Hepatic stellate cell (primary cell): ENCODE measurements at regions not wholly inside any gene's neighbourhood (a gene's known extent, or its start where the extent isn't known, plus 50 kb on each side); places are given as distances from the start of the nearest gene placed in this dataset.
"Not testable (repeated sequence)": the region's sequence is repeated elsewhere in the genome, so short reads cannot be mapped to it uniquely, and the experiment has no call there.

Experiments
- DNase-seq: peaks from one replicate; pipeline ENCODE4 v3.0.0; 2011; ENCODE audit warnings: low spot score

DNA sequence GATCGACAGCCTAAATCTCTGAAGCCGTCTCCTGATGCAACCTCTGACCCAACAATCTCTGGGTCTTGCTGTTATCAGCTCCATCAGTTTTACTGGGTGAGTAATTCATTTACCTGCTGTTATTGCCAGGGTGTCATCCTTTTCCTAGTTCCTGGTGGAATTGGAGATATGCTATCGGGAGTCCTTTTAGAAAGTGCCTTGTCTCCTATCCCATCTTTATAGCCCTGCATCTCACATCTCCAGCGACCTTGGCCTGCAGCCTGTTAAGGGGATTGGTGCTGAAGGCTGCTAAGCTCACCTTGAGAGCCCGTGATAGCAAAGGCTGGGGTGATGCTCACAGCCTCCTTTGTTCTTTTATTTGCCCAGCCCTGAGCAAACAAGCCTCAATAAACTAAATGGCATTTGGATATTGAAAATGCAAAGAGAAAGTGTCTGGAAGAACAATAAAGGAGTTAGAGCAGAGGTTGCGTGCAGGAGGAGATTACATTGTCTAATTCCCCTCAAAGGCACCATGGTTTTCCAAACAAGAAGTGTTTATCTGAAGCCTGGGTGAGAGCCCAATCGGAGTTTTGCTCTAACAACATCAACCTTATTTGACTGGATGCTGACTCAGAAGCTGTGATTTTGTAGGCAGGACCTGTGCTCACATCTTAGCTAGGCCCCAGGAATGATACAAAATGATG, 101.8 kb downstream of the RPLP1 start:
- no peak for DNase-seq

DNA sequence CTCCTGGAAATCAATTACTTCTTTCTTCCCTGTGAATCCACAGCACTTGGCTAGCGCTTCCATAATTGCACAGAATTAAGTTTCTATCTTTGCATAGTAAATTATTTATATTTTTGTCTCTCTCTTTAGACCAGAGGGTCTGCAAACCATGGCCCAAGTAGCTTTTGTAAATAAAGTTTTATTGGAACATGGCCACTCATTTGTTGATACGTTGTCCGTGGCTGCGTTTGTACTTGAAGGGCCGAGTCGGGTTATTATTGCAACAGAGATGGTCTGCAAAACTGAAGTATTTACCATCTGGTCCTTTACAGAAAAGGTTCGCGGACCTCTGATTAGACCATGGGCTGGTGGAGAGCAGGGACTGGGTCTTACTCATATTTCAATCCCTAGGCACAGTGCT, 102.5 kb downstream of the RPLP1 start:
- DNase-seq: no peak

DNA sequence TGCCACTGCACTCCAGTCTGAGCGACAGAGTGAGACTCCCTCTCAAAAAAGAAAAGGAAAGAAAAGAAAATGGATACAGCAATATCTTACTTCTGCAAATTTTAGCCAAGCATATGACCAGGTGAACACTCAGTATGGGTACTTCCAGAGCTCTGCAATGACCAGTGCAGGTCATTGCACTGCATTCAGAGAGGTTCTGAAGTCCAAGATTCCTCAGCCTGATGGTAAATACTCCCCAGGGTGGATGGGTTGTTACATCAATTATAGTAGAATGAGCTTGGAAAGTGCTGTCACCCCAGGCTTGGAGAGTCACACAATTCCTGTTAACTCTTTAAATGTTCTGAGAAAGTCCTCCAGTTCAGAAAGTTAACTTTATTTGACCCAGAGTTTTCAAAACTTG, 103.7 kb downstream of the RPLP1 start:
- no peak for DNase-seq

DNA sequence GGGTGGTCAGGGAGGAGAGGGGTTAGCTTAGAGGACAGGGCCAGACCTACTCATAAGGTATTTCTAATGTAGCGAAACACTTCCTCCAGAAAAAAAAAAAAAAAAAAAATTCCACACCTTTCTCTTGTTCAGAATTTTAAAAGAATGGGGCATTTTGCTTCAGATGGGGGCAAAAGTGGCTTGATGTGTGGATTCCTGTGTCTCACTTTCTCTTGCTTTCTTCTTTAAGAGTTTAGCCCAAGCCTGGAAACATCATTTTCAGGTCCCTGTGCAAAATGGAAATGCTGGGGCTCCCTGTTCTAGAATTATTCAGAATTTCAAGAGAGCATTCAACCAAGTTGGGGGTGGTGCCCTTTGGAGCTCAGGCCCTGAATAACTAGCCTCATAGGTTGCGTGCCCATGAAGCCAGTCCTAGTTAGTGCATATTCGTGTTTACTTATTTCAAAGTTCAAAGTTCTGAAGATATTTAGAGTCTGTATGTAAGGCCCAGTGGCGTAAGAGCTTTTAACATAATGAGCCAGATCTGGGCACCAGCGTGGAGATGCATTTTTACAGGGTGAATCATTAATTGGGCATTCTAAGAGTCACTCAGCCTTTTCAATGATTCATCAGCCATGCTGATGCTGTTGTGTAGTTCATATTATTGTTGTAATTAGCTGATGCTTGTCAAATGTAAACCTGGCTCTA, 104.5 kb downstream of the RPLP1 start:
- DNase-seq: peak; percentile 68

DNA sequence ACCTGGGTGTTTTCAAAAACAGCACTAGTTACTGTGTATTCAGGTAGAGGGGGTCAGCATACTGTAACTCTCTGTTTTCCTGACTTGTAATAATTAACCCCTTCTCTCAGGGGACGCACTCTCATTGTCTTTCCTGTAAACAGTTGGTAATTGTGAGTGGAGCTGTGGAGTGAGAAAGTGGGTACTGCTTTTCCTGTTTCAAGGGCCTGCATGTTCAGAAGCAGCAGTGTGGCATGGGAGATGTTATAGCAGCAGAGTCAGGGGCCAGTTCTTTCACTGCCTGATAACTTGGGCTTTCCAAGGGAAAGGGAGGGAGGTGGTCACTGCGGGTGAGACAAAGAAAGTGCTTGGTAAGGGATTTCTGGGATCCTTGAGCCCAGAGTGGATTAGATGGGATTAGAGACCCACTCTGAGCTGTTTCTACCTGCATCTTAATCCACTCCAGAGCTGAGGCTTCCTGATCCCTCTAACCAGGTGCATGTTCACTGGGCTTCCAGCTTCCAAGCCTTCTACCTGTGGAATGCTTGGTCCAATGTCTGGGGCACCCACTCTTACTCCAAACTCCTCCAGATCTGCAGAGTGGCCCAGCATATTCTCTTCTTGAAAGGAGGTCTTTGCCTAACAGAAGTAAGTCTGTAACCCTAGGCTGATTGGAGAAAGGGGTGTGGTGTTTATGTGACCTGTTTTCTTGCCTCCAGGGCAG, 105.2 kb downstream of the RPLP1 start:
- no peak for DNase-seq

DNA sequence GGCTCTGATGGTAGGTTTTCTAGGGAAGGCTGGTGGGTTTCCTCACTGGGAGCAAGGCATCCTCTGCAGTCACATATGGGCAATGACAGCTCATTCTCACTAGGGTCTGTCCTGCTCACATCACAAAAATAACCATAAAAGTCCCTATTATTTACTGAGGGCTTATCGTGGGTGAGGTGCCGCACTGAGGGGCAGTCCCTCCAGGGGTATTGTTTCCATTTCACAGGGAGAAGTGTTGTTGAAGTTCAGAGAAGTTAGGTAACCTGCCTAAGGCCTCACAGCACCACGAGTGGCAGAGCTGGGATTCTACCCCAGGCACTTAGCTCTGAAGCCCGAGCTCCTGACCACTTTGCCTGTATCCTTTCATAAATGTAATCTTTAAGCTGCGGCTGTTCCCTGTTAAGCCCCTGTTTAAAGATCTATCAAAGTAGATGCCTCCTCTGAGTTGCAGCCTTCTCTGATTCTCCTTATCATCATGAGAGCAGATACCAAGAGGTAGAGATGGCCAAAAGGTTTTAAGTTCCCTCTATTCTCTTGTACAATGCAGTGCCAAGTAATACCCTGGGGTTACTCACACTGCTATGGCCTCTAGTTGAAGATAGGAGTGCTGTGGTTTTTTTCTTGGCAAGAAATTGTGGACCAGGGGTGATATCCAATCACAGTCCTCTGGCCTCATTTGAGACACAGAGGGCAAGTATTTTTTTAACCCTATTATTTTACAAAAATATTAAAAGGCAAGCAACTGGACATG, 107.0 kb downstream of the RPLP1 start:
- DNase-seq: no peak

DNA sequence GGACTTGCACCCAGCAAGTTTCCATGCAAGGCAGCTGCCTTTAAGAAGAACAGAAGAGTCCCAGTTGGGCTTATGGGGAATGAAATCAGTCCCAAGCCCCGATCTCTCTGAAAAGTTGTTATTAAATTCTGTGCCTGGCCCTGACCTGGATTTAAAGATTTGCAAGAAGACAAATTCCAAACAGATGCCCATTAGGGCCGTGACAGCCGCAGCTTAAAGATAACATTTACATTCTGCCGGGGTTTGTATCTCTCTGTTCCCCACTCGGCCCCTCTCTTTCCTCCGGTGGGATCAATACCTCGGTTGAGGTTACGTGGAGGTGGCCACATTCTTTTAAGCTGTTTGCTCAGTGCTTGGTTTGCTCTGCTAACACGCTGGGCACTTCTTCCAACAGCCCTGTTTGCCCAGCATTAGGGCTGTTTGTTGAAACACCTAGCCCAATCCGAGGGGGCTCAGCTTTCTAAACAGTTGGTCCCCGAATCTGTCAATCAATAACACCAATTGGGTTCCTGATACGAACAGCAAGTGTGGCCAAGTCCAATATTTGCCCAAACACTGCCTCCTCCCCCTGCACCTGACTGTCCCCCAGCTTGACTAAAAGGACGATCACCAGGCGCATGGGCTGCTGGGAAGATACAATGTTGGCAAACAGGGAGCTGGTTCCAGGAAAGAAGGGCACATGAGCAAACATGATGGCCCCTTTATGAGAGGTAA, 108.6 kb downstream of the RPLP1 start:
- no peak for DNase-seq

DNA sequence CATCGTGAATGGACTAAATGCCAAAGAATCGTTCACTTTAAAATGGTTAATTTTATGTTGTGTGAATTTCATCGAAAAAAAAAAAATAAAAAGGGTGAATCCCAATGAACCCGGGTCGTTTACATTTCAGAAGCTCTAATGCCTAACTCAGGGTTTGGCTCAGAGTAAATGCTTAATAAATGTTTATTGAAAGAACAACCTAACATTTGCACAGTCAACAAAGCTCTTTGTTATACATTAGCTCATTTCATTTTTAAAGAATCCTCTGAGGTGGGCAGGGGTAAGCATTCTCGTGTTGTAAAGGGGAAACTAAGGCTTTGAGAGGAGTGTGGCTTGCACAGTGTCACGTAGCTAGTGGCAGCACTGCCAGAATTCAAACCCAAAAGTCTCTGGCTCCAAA, 109.5 kb downstream of the RPLP1 start:
- DNase-seq: no peak

DNA sequence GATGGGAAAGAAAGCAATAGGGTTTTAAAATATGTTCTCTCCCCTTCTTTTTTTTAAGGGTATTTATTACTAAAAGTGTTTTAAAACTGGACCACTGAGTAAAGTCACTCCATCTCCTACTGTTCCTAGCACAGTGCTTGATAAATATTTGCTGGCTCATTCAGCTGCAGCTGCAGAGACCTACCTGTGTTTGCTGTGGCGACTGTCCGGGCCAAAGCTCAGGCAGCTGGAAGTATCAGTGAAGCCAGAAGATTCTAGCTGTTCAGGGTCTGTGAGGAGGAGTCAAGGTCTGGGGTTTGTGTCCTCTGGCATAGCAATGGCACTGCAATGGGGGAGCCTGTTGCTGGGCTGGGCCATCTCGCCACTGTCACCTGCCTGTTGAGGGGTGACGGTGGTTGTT, 109.9 kb downstream of the RPLP1 start:
- no peak for DNase-seq

DNA sequence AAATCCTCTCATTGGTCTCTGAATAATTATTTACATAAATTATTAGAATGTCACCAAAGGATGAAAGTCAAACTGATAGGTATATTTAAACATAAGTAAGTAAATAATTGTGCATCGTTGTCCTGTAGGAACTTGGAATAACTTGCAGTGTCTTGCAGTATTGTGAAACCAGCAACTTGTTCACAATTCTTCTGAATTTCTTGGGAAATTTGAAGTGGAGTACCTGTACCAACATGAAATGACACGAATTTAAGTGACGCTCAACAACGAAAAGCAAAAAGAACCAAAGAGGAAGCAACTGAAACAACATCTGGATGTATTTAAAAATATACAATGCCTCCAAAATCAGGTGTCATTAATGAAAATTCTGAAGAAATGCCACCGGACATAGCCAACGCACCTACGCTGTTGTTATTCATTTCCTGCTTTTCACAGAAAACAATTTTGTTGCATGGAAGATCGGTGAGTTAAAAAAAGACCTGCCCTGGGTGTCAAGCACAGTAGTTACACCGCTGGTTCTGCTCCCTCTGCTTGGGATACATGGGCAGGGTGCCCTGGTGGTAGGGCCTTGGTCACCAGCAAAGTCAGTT, 112.5 kb downstream of the RPLP1 start:
- DNase-seq: no peak

DNA sequence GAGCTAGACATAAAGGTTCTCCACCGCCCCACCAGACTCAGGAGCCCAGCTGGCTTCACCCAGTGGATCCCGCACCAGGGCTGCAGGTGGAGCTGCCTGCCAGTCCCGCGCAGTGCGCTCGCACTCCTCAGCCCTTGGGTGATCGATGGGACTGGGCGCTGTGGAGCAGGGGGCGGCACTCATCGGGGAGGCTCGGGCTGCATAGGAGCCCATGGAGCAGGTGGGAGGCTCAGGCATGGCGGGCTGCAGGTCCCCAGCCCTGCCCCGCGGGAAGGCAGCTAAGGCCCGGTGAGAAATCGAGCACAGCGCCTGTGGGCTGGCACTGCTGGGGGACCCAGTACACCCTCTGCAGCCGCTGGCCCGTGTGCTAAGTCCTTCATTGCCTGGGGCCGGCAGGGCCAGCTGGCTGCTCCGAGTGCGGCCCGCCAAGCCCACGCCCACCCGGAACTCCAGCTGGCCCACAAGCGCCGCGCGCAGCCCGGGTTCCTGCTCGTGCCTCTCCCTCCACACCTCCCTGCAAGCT, 114.7 kb downstream of the RPLP1 start:
- DNase-seq: not testable (repeated sequence)

DNA sequence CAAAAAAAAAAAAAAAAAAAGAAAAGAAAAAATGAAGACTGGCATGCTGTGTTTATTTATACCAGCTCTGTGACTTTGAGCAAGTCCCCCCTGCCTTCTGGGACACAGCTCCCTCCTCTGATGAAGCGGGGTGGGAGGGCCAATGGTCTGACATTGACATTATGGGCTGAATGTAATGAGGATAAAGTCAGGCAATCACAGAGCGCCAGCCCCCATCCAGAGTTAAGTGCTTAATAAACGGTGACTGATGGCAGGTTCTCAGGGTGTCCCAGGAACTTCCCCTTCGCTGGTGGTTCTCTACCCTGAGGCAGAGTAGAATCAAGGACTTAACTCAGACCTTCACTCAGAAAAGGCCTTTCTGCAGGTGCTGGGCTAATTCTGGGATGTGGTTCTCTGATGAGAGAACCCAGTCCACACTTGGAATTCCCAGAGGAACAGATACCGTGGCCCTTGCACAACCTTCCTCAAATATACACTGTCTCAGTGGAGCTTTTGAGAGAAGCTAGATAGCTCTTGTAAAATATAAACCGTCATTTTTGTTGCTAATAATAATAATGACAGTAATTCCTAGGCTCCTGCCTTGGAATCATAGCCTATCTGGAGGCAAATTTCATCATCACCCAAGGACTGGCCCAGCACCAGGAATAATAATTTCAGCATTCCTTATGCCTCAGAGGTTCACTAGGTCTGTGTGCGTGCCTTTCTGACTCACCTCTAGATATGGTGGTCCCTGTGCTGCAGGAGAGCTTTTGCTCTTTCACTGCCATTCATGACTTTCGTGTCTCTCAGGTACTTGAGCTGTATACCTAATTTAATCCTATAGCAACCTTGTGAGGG, 115.8 kb downstream of the RPLP1 start:
- DNase-seq: peak; percentile 71

DNA sequence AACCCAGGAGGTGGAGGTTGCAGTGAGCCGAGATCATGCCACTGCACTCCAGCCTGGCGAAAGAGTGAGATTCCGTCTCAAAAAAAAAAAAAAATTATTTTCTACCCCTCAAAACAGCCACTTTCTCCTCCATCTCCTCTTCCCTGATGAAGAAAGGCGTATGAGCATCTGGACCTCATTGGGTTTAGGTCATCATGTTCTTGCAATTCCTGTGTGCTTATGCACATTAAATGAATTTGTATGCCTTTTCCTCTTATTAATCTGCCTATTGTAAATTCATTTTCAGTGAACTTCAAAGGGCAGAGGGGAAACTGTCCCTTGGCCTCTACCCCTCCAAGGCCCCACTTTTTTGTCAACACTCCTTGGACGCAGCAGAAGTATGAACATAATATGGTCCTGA, 117.8 kb downstream of the RPLP1 start:
- no peak for DNase-seq

DNA sequence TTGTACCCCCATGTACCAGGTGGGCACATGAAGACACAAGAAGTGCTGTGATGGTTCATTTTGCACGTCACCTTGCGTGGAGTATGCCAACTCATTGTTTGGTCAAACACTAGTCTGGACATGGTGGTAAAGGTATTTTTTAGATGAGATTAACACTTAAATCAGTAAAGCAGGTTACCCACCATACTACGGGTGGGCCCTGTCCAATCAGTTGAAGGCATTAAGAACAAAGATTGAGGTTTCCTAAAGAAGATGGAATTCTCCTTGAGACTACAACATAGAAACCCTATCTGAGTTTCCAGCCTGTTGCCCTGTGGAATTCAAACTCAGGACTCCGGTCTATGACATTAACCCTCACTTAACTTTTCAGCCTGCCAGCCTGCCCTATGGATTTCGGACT, 118.4 kb downstream of the RPLP1 start:
- DNase-seq: no peak

DNA sequence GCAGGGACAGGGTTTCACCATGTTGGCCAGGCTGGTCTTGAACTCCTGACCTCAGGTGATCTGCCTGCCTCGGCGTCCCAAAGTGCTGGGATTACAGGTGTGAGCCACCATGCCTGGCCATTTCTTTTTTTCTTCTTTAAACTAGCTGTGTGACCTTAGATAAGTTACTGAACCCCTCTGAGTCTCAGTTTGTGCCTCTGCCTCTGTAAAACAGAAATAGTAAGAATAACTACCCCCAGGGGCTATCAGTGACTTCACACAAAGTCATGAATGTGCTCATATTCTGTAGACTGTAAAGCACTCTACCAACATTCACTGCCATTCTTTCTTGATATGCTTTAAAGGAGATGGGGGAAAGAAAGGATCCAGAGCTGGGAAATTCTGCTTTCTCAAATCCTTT, 120.7 kb downstream of the RPLP1 start:
- not testable (repeated sequence) for DNase-seq

DNA sequence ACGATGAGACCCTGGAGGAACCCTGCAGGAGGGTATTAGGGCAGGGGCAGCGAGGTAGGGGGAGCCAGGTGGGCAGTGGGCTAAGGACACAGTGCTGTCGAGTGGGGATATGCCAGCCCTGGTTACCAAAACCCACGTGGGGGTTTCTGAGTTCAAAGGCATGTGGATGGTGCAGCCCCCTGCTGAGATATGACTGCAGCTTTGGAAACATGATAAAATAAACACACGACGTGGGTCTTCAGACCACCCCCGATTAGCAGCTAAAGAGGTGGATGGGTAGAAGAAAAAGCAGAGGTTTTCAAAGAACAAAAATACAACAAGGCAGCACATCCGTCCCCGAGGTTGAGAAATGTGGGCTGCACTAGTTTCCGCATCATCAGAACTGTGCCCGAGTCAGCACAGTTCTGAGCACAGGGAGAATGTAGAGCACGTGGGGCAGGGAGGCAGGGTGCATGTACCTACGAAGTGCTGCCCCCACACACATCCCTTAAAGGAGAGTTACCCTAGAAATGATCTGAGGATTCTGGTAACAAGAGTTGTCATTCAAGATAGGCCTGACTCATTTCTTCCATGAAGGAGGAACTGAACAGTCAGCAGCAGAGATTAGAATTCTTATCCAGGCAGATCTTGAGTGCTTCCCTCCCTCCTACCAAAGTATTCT, 121.3 kb downstream of the RPLP1 start:
- DNase-seq: no peak

DNA sequence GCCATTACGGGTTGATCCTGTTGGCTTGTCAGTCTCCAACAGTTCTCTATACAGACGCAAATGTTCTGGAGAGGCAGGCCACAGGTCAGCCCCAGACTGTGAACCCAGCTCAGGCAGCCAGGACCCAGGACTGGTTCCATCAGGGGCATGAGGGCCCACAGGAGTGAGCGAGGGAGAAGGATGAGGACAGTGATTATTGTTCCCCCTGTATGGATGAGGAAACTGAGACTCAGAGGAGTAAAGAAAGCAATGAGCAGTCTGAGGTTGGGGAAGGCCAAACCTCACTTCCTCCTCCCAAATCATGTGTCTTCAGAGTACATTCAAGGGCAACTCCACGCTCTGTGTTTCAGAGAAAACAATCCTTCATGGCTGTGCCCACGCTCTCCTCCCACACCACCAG, 121.9 kb downstream of the RPLP1 start:
- no peak for DNase-seq

DNA sequence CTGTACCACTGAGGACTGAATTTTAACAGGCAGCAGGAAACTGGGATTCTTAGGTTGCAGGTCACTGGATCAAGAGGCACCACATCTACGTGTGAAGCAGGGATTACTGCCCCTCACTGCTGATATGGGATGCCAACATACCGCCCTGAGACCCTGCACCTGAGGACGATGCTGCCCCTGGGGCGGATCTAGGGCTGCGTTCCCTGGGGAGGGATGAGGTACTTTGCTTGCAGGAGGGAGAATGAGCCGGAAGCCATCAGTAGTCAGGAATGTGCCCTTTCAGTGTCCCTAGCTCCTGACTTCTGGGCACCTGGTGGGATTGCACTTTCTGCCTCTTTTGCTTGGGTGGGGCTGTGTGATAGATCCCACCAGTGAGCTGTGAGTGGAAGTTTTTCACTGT, 122.8 kb downstream of the RPLP1 start:
- DNase-seq: no peak

DNA sequence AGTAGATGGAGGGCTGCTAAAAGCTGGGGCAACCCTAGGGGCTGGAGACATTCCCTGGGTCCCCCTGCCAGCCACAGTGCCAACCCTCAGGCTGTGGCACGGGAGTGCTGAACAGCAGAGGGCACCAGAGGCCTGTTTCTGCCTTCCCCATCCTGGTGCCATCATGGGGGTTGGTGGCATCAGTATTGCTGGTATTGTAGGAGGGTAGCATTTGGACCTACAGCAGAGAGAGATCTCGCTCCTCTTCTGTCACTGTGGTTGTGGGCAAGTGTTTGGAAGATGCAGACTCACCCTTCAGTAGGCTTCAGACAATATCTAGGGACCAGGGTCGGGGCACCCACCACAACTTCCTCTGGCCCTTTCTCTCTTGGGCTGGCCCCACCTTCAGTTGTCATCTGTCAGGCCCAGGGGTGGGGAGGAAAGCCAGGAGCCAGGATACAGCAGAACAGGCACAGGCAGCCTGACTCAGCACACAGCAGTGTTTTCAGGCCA, 123.5 kb downstream of the RPLP1 start:
- peak; percentile 40 for DNase-seq

DNA sequence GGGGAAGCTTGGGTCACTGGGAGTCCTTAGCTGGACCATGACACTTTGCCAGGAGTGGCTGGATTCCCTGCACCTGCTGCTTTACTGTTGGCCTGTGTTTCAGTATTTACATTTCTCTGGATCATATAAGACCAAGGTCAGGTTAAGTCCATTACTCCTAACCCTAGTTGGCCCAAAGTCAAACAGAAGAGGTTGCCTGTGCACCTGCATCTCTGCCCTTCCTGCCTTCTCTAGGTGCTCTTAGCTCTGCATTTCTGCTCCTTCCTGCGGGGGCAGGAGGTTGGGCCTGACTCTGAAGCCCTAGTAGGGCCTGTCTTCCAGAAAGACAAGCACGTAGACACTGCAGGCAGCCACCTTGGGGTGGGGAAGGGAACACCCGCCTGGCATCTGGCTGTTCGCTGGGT, 124.3 kb downstream of the RPLP1 start:
- no peak for DNase-seq
